Type B pancreatic cell (in vitro differentiated cells): ENCODE measurements at regions not wholly inside any gene's neighbourhood (a gene's known extent, or its start where the extent isn't known, plus 50 kb on each side); places are given as distances from the start of the nearest gene placed in this dataset.

Source experiments
- DNase-seq: peaks from one replicate; pipeline ENCODE4 v3.0.0; 2021; ENCODE audit warnings: mixed read lengths; ENCODE audit not compliant: unreplicated experiment; ENCODE audit errors: extremely low spot score
- H3K27ac Mint-ChIP-seq: 2 replicates; pipeline ENCODE4 v1.8.0; 2021; ENCODE audit warnings: mild to moderate bottlenecking, mixed read lengths
- H3K27me3 Mint-ChIP-seq: 2 replicates; pipeline ENCODE4 v1.8.0; 2021; ENCODE audit warnings: mixed read lengths
- H3K36me3 Mint-ChIP-seq: 2 replicates; pipeline ENCODE4 v1.8.0; 2021; ENCODE audit warnings: mixed read lengths
- H3K4me1 Mint-ChIP-seq: one replicate; pipeline ENCODE4 v1.8.0; 2021; ENCODE audit warnings: mixed read lengths; ENCODE audit not compliant: unreplicated experiment
- H3K4me3 Mint-ChIP-seq: 2 replicates; pipeline ENCODE4 v1.8.0; 2021; ENCODE audit warnings: mild to moderate bottlenecking, mixed read lengths
- H3K9me3 Mint-ChIP-seq: 2 replicates; pipeline ENCODE4 v1.8.0; 2021; ENCODE audit warnings: mixed read lengths
- TF ChIP-seq, protein P1 (sequence below): fragments of 200-600 bp; sonication (generic); conservative IDR thresholded peaks from 2 replicates; pipeline ENCODE4 v1.5.0; 2021; ENCODE audit warnings: antibody characterized with exemption, mild to moderate bottlenecking

DNA sequence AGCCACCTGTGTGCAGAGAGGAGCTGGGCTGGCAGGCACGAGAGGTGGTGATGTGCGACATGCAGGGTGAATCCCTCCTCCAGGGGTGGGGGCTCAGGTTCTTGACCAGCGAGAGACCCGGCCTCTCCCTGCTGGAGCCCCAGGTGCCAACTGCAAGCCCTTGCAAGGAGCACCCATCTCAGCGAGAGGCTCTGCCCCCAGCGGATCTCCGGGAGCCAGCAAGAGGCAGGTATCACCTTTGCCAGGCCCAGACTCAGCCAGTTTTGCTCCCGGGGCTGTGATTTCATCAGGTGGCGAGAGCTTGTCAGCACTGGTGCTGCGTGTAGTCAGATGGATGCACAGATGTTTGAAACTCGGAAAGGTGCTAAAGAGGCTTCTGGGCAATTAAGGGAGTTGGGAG, 87.7 kb downstream of the TFAP2C start:
- H3K4me1 Mint-ChIP-seq, result no peaks in the 10 kb centered on the region
- no peaks in the 10 kb centered on the region for H3K36me3 Mint-ChIP-seq
- H3K4me3 Mint-ChIP-seq, result no peak overlapping the region
- DNase-seq, result no peak
- peaks cover 4% of the 10 kb centered on the region for H3K27me3 Mint-ChIP-seq
- no peak overlapping the region for H3K27ac Mint-ChIP-seq
- no peaks in the 10 kb centered on the region for H3K9me3 Mint-ChIP-seq
- TF ChIP-seq, protein P1, sequence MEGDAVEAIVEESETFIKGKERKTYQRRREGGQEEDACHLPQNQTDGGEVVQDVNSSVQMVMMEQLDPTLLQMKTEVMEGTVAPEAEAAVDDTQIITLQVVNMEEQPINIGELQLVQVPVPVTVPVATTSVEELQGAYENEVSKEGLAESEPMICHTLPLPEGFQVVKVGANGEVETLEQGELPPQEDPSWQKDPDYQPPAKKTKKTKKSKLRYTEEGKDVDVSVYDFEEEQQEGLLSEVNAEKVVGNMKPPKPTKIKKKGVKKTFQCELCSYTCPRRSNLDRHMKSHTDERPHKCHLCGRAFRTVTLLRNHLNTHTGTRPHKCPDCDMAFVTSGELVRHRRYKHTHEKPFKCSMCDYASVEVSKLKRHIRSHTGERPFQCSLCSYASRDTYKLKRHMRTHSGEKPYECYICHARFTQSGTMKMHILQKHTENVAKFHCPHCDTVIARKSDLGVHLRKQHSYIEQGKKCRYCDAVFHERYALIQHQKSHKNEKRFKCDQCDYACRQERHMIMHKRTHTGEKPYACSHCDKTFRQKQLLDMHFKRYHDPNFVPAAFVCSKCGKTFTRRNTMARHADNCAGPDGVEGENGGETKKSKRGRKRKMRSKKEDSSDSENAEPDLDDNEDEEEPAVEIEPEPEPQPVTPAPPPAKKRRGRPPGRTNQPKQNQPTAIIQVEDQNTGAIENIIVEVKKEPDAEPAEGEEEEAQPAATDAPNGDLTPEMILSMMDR, result no peak

DNA sequence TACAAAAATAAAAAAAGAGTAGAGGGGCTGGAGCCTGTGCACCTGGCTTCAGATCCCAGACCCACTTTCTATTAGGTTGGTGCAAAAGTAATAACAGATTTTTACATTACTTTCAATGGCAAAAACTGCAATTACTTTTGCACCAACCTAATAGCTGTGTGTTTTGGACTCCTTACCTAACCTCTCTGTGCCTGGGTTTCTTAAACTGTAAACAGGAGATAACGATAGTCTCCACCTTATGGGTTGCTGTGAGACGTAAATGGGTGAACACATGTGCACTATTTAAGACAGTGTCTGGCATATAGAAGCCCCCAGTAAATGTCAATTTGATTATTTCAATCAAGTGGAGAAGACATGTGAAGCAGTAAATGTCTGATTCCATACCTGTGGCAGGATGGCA, 89.7 kb downstream of the TFAP2C start:
- H3K27ac Mint-ChIP-seq, result no peak overlapping the region
- no peak overlapping the region for H3K4me3 Mint-ChIP-seq
- TF ChIP-seq, protein P1, result no peak
- H3K27me3 Mint-ChIP-seq, result peaks cover 4% of the 10 kb centered on the region
- DNase-seq, result no peak
- H3K36me3 Mint-ChIP-seq, result no peaks in the 10 kb centered on the region
- no peaks in the 10 kb centered on the region for H3K9me3 Mint-ChIP-seq
- no peaks in the 10 kb centered on the region for H3K4me1 Mint-ChIP-seq

DNA sequence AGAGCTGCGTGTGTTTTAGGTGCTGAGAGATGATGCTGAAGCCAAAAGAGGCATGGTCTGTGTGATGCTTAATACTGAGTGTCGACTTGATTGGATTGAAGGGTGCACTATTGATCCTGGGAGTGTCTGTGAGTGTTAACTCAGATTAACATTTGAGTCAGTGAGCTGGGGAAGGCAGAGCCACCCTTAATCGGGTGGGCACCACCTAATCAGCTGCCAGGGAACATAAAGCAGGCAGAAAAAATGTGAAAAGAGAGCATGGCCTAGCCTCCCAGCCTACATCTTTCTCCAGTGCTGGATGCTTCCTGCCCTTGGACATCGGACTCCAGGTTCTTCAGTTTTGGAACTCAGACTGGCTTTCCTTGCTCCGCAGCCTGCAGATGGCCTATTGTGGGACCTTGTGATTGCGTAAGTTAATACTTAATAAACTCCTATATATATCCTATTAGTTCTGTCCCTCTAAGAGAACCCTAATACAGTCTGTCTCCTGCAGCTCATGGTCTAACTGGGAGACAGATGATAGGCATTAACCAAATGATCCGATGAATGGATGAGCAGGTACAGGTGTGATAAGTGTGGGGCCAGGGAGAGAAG, 91.6 kb downstream of the TFAP2C start:
- no peaks in the 10 kb centered on the region for H3K36me3 Mint-ChIP-seq
- H3K9me3 Mint-ChIP-seq, result no peaks in the 10 kb centered on the region
- no peak overlapping the region for H3K27ac Mint-ChIP-seq
- no peaks in the 10 kb centered on the region for H3K27me3 Mint-ChIP-seq
- H3K4me1 Mint-ChIP-seq, result no peaks in the 10 kb centered on the region
- no peak overlapping the region for H3K4me3 Mint-ChIP-seq
- DNase-seq, result no peak
- TF ChIP-seq, protein P1, result no peak

DNA sequence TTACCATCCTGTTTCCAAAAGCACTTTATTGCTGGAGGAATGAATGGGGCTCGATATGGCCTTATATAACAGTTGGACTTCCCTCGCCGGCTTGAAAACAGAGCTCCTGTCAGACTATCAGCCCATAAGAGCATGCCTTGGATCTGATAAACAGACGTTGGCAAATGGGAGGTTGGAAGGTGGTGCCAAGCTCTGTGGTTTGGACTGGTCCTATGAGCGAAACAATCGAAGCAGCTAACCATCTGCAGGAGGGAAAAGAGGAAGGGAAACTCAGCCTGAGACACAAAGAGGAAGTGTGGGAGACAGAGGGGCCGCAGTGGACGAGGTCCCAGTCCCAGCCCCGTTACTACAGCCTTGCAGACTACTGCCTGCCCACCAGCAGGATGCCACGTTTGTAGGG, 92.9 kb downstream of the TFAP2C start:
- TF ChIP-seq, protein P1, result no peak
- H3K9me3 Mint-ChIP-seq, result no peaks in the 10 kb centered on the region
- no peak overlapping the region for H3K27ac Mint-ChIP-seq
- H3K27me3 Mint-ChIP-seq, result no peaks in the 10 kb centered on the region
- DNase-seq, result no peak
- no peak overlapping the region for H3K4me3 Mint-ChIP-seq
- no peaks in the 10 kb centered on the region for H3K4me1 Mint-ChIP-seq
- no peaks in the 10 kb centered on the region for H3K36me3 Mint-ChIP-seq

DNA sequence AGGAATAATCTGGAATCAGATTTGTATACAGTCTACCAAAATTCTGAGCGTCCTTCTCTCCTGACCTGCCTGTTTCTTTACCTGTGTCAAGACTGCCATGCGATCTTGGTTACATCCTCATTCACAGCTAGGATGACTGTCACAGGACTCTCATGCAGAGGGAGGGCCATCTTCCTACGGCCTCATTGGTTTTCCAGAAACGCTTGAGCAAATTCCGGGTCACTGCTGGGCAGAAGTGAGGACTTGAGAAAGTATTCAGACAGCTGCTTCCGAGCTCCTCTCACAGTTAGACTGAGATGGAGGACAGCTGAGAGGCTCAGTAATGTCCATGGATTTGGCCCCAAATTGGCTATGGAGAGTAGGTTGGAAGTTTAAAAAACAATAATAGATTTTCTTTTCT, 94.2 kb downstream of the TFAP2C start:
- TF ChIP-seq, protein P1, result no peak
- Mint-ChIP-seq H3K4me1 (no peaks in the 10 kb centered on the region), H3K9me3 (no peaks in the 10 kb centered on the region), H3K27ac (no peak overlapping the region), H3K27me3 (no peaks in the 10 kb centered on the region), H3K4me3 (no peak overlapping the region), H3K36me3 (no peaks in the 10 kb centered on the region)
- DNase-seq, result no peak

DNA sequence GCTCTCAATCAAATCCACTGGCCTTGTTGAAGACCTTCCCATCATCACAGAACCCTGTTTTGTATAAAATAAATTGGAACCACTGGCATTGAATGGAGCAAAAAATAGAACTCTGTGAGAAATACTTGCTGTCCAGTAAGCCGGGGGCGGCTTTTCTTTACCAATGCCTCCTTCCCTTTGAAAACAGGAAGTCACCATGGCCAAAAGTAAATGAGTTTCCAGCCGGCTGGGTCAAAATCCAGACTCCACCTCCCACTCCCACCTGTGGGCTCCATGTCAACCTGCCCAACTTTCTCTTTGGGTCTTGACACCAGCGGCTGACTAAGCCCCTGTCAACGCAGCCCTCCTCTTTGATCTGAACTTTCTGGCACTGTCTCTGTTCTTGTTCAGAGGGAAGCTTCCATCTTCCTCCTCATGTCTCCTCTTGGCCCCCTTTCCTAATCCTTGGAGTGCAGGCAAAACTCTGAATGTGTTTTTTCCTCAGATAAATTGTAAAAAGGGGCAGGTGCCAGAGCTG, 95.2 kb downstream of the TFAP2C start:
- H3K36me3 Mint-ChIP-seq, result no peaks in the 10 kb centered on the region
- no peak overlapping the region for H3K27ac Mint-ChIP-seq
- no peaks in the 10 kb centered on the region for H3K4me1 Mint-ChIP-seq
- no peaks in the 10 kb centered on the region for H3K9me3 Mint-ChIP-seq
- H3K4me3 Mint-ChIP-seq, result no peak overlapping the region
- no peak for DNase-seq
- TF ChIP-seq, protein P1, result no peak
- H3K27me3 Mint-ChIP-seq, result no peaks in the 10 kb centered on the region
